ENCODE measurements at regions not wholly inside any gene's neighbourhood (a gene's known extent, or its start where the extent isn't known, plus 50 kb on each side); places are given as distances from the start of the nearest gene placed in this dataset.

GRCh38 chr1:172724232-172724631 lies 65.3 kb downstream of the FASLG start:
- TF ChIP-seq CTCF (IDR thresholded peaks at IDR 0.05; ENCODE audit: insufficient read depth, low read length, poor library complexity, severe bottlenecking), result no peak
- no peak for TF ChIP-seq EZH2phosphoT487 (conservative IDR thresholded peaks at IDR 0.05; ENCODE audit: low read length)

Measured in SU-DHL-6 (cell line).